Gastrocnemius medialis (tissue), 4 donors: ENCODE measurements at regions not wholly inside any gene's neighbourhood (a gene's known extent, or its start where the extent isn't known, plus 50 kb on each side); places are given as distances from the start of the nearest gene placed in this dataset.

Source experiments
- POLR2A ChIP-seq, 2 donors: fragments of 450-650 bp; IDR thresholded peaks; one replicate each; pipeline ENCODE4 v1.6.1; 2017; ENCODE audit warnings: antibody characterized with exemption in 2 of 2, mild to moderate bottlenecking in 2 of 2, moderate library complexity in 2 of 2
- TF ChIP-seq, protein P1 (sequence below), 5 experiments: fragments of 450-650 bp in 3 of 5; fragments of 200-600 bp in 2 of 5; sonication (generic) in 2 of 5; IDR thresholded peaks in 4 of 5; conservative IDR thresholded peaks in 1 of 5; 1 replicate in 4 of 5; 2 replicates in 1 of 5; pipeline ENCODE4 v1.5.1; 2016 to 2019; ENCODE audit warnings: antibody characterized with exemption in 5 of 5, mild to moderate bottlenecking in 3 of 5, moderate library complexity in 3 of 5

DNA sequence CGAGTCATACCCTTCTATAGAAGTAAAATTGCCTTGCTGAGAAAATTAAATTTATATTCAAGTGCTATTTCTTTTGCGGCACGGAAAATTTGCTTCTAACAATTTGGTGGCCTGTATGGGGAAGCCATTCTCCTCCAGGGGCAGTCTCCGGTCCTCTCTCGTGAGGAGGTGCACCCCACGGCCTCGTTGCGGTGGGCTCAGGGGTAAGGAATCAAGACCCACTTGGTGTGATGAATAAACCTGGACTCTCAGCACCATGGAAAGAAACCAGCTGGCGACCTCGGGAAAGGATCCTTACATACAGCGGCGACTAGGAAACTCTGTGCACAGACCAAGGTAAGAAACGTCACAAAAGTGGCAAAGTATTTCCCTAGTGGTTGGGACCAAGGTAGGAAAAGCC lies 252.9 kb downstream of the DPY19L2 start:
- TF ChIP-seq, protein P1, sequence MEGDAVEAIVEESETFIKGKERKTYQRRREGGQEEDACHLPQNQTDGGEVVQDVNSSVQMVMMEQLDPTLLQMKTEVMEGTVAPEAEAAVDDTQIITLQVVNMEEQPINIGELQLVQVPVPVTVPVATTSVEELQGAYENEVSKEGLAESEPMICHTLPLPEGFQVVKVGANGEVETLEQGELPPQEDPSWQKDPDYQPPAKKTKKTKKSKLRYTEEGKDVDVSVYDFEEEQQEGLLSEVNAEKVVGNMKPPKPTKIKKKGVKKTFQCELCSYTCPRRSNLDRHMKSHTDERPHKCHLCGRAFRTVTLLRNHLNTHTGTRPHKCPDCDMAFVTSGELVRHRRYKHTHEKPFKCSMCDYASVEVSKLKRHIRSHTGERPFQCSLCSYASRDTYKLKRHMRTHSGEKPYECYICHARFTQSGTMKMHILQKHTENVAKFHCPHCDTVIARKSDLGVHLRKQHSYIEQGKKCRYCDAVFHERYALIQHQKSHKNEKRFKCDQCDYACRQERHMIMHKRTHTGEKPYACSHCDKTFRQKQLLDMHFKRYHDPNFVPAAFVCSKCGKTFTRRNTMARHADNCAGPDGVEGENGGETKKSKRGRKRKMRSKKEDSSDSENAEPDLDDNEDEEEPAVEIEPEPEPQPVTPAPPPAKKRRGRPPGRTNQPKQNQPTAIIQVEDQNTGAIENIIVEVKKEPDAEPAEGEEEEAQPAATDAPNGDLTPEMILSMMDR (IDR thresholded peaks at IDR 0.05 in 4 of 5, conservative IDR thresholded peaks at IDR 0.05 in 1 of 5), result no peak
- TF ChIP-seq POLR2A (IDR thresholded peaks at IDR 0.05), result no peak
